Ovary (tissue), 7 donors: ENCODE measurements at regions not wholly inside any gene's neighbourhood (a gene's known extent, or its start where the extent isn't known, plus 50 kb on each side); places are given as distances from the start of the nearest gene placed in this dataset.

Experiments used
- DNase-seq, 5 donors: peaks; one replicate each; pipeline ENCODE4 v3.0.0-alpha.2; 2019 to 2020
- H3K27ac ChIP-seq, 2 donors: fragments of 200-600 bp; one replicate each; pipeline versions ENCODE4 v1.5.1 to v1.8.0; 2019 to 2022
- H3K27me3 ChIP-seq: fragments of 200-600 bp; one replicate; pipeline ENCODE4 v1.8.0; 2022
- H3K36me3 ChIP-seq: fragments of 200-600 bp; sonication (generic); one replicate; pipeline ENCODE4 v1.5.1; 2019
- H3K4me1 ChIP-seq: one replicate; pipeline ENCODE4 v1.8.1; 2013; ENCODE audit warnings: mild to moderate bottlenecking, moderate library complexity; ENCODE audit not compliant: insufficient read depth
- H3K4me3 ChIP-seq: fragments of 200-600 bp; sonication (generic); one replicate; pipeline ENCODE4 v1.5.1; 2017
- H3K9me3 ChIP-seq, 2 donors: fragments of 200-600 bp in 1 of 2; sonication (generic) in 1 of 2; one replicate each; pipeline versions ENCODE4 v1.5.1 to v1.8.1; 2013 to 2019; ENCODE audit warnings: mild to moderate bottlenecking in 1 of 2, moderate library complexity in 1 of 2
- EP300 ChIP-seq: sonication (generic); formaldehyde crosslinking; IDR thresholded peaks from one replicate; pipeline ENCODE4 v1.6.1; 2017; ENCODE audit warnings: antibody characterized with exemption
- POLR2A ChIP-seq: fragments of 450-650 bp; IDR thresholded peaks from one replicate; pipeline ENCODE4 v1.6.1; 2017; ENCODE audit warnings: antibody characterized with exemption, mild to moderate bottlenecking, moderate library complexity
- WGBS, 3 donors: extraction: QIAGEN DNeasy Blood & Tissue Kit in 1 of 3; methylation state at CpG; one replicate each; pipeline versions ENCODE4 v1.1.5 to v1.1.7; 2013 to 2017; 5-methylcytosine and 5-hydroxymethylcytosine counted together
- intact Hi-C, 4 donors: fragments of 100-400 bp; cut with DNase I; formaldehyde crosslinking; loops; one replicate each; pipeline versions ENCODE4 v1.11.0 to v1.15.1; 2022 to 2023
- TF ChIP-seq, protein P1 (sequence below), 3 donors: fragments of 450-650 bp in 2 of 3; fragments of 200-600 bp in 1 of 3; IDR thresholded peaks; one replicate each; pipeline versions ENCODE4 v1.5.1 to v1.8.0; 2016 to 2022; ENCODE audit warnings: antibody characterized with exemption in 3 of 3, mild to moderate bottlenecking in 1 of 3
- donor health status: DM: no; HTN: no; CAD: no; lungs with moderate emphysema.
- donor health status: DM: no; HTN: no; CAD: no.
- donor health status: Bipolar disorder and iron deficiency.
- donor health status: DM: no; HTN: no; CAD: no.
- donor health status: DM: yes; HTN: yes; CAD: no.

DNA sequence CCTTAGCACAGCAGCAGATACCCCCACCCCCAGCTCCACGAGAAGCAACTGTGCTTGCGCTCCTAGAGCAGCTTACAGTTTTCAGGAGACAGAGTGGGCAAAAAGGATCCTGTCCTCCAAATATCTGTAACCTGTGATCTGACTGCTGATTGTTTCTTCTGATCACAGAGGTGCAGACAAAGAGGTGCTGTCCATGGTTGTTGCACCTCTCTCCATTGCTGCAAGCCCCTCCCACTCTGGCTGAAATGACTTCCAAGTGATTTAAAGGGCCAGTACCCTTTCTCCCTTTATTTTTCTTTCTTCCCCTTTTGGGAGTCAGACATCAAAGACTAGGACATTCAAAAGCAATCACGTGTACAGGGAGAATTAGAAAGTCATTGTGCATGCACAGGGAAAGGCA is 205.3 kb upstream of the GEMIN8 start:
- H3K36me3 ChIP-seq: no peaks in the 10 kb centered on the region
- TF ChIP-seq POLR2A (no peak), EP300 (no peak)
- TF ChIP-seq, protein P1, sequence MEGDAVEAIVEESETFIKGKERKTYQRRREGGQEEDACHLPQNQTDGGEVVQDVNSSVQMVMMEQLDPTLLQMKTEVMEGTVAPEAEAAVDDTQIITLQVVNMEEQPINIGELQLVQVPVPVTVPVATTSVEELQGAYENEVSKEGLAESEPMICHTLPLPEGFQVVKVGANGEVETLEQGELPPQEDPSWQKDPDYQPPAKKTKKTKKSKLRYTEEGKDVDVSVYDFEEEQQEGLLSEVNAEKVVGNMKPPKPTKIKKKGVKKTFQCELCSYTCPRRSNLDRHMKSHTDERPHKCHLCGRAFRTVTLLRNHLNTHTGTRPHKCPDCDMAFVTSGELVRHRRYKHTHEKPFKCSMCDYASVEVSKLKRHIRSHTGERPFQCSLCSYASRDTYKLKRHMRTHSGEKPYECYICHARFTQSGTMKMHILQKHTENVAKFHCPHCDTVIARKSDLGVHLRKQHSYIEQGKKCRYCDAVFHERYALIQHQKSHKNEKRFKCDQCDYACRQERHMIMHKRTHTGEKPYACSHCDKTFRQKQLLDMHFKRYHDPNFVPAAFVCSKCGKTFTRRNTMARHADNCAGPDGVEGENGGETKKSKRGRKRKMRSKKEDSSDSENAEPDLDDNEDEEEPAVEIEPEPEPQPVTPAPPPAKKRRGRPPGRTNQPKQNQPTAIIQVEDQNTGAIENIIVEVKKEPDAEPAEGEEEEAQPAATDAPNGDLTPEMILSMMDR (IDR thresholded peaks at IDR 0.05): no peak
- no peaks in the 10 kb centered on the region for H3K27me3 ChIP-seq
- DNase-seq: no peak
- intact Hi-C loops: no loop called here
- H3K9me3 ChIP-seq: peaks cover 0 to 2% of the 10 kb centered on the region in 2 donors
- no peak overlapping the region for H3K4me3 ChIP-seq
- H3K27ac ChIP-seq: no peak overlapping the region
- no peaks in the 10 kb centered on the region for H3K4me1 ChIP-seq
- WGBS, 3 donors: 43 to 53% (median 49%) methylated on average over 3 of the region's 3 CpGs

- H3K36me3 ChIP-seq: no peaks in the 10 kb centered on the region
- no peak overlapping the region for H3K27ac ChIP-seq
- no peaks in the 10 kb centered on the region for H3K4me1 ChIP-seq
- intact Hi-C loops: no loop called here
- TF ChIP-seq EP300: no peak
- TF ChIP-seq, protein P1 (IDR thresholded peaks at IDR 0.05): no peak
- TF ChIP-seq POLR2A: no peak
- WGBS, 3 donors: 58 to 64% (median 60%) methylated on average over 4 of the region's 4 CpGs
- peaks cover 0 to 2% of the 10 kb centered on the region in 2 donors for H3K9me3 ChIP-seq
- no peak overlapping the region for H3K4me3 ChIP-seq
- H3K27me3 ChIP-seq: no peaks in the 10 kb centered on the region
- no peak for DNase-seq
Observed at GRCh38 chrX:14232688-14233087, 203.0 kb upstream of the GEMIN8 start.

DNA sequence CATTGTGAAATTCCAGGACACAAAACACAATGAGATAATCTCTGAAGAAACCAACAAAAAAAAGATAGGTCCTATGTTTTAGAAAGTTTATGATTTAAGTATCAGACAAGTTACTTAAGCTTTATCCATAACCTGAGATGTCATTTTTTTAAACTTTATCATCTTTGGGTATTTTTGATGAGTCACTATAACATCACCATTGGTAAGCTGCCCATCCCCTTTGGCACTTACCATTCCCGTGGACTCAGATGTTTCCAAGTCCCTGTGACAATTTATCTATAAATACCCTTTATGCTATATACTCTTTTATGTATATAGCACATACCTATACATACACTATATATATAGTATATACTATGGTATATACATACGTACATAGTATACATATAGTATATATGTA is 198.9 kb upstream of the GEMIN8 start:
- peaks cover 0 to 2% of the 10 kb centered on the region in 2 donors for H3K9me3 ChIP-seq
- DNase-seq: no peak
- TF ChIP-seq, protein P1 (IDR thresholded peaks at IDR 0.05): no peak
- no peak for TF ChIP-seq POLR2A
- TF ChIP-seq EP300: no peak
- H3K36me3 ChIP-seq: no peaks in the 10 kb centered on the region
- no peaks in the 10 kb centered on the region for H3K4me1 ChIP-seq
- intact Hi-C loops: no loop called here
- no peak overlapping the region for H3K4me3 ChIP-seq
- 74 to 81% (median 81%) methylated on average over 2 of the region's 2 CpGs for WGBS, 3 donors
- no peak overlapping the region for H3K27ac ChIP-seq
- no peaks in the 10 kb centered on the region for H3K27me3 ChIP-seq

GRCh38 chrX:14220386-14220944 is 190.8 kb upstream of the GEMIN8 start:
- no peaks in the 10 kb centered on the region for H3K36me3 ChIP-seq
- no peaks in the 10 kb centered on the region for H3K4me1 ChIP-seq
- DNase-seq: no peak
- 61 to 68% (median 63%) methylated on average over 4 of the region's 4 CpGs for WGBS, 3 donors
- no peaks in the 10 kb centered on the region for H3K27me3 ChIP-seq
- H3K27ac ChIP-seq: no peak overlapping the region
- TF ChIP-seq POLR2A: no peak
- TF ChIP-seq, protein P1 (IDR thresholded peaks at IDR 0.05): no peak
- no peak for TF ChIP-seq EP300
- H3K4me3 ChIP-seq: no peak overlapping the region
- no peaks in the 10 kb centered on the region for H3K9me3 ChIP-seq
- intact Hi-C loops: no loop called here
